ENCODE measurements at regions not wholly inside any gene's neighbourhood (a gene's known extent, or its start where the extent isn't known, plus 50 kb on each side); places are given as distances from the start of the nearest gene placed in this dataset.

- DNase-seq (ENCODE audit: extremely low read depth, low read depth): no peak
- no peak for TF ChIP-seq CTCF (IDR thresholded peaks at IDR 0.05; ENCODE audit: low read depth, low read length, missing control alignments)
- H3K4me3 ChIP-seq (replicated peaks; ENCODE audit: low read depth, low read length): no peak overlapping the region
Observed at GRCh38 chr6:113796038-113796437, 61.1 kb upstream of the MARCKS start.

- TF ChIP-seq CTCF (IDR thresholded peaks at IDR 0.05; ENCODE audit: low read depth, low read length, missing control alignments): no peak
- no peak overlapping the region for H3K4me3 ChIP-seq (replicated peaks; ENCODE audit: low read depth, low read length)
- DNase-seq (ENCODE audit: extremely low read depth, low read depth): no peak
Observed at GRCh38 chr6:113802779-113803178, 54.4 kb upstream of the MARCKS start.

- DNase-seq (ENCODE audit: extremely low read depth, low read depth): no peak
Observed at GRCh38 chr6:113805173-113805790, 51.9 kb upstream of the MARCKS start.

GRCh38 chr6:113805811-113806495 is 51.2 kb upstream of the MARCKS start:
- no peak for DNase-seq (ENCODE audit: extremely low read depth, low read depth)
- H3K4me3 ChIP-seq (replicated peaks; ENCODE audit: low read depth, low read length): no peak overlapping the region
- TF ChIP-seq CTCF (IDR thresholded peaks at IDR 0.05; ENCODE audit: low read depth, low read length, missing control alignments): no peak

More at GRCh38 chr6:113805173-113805790, 51.9 kb upstream of the MARCKS start:
- no peak overlapping the region for H3K4me3 ChIP-seq (replicated peaks; ENCODE audit: low read depth, low read length)
- TF ChIP-seq CTCF (IDR thresholded peaks at IDR 0.05; ENCODE audit: low read depth, low read length, missing control alignments): no peak
